Mesenchymal stem cell (in vitro differentiated cells and primary cell): ENCODE measurements at regions not wholly inside any gene's neighbourhood (a gene's known extent, or its start where the extent isn't known, plus 50 kb on each side); places are given as distances from the start of the nearest gene placed in this dataset.
A peak's percentile ranks its signal among the peaks of the same experiment; 100 is the strongest.

Experiments used
- DNase-seq: peaks from one replicate; pipeline ENCODE4 v3.0.0-alpha.2; 2013
- H2AFZ ChIP-seq: one replicate; pipeline ENCODE4 v1.6.1; 2013; ENCODE audit warnings: low read depth, mild to moderate bottlenecking, control low read depth, inconsistent platforms, low read length, moderate library complexity
- H2AK5ac ChIP-seq: 2 replicates; pipeline ENCODE4 v1.6.1; 2013; ENCODE audit warnings: low read length, moderate library complexity, mild to moderate bottlenecking, inconsistent platforms; ENCODE audit not compliant: severe bottlenecking
- H2BK120ac ChIP-seq: one replicate; pipeline ENCODE4 v1.6.1; 2013; ENCODE audit warnings: low read depth, mild to moderate bottlenecking, inconsistent platforms, low read length, moderate library complexity
- H2BK12ac ChIP-seq, 2 experiments: one replicate each; pipeline ENCODE4 v1.6.1; 2013; ENCODE audit warnings: inconsistent platforms in 2 of 2, low read length in 2 of 2, mild to moderate bottlenecking in 2 of 2, moderate library complexity in 2 of 2, control low read depth in 1 of 2
- H2BK15ac ChIP-seq: one replicate; pipeline ENCODE4 v1.6.1; 2013; ENCODE audit warnings: mild to moderate bottlenecking, low read depth, inconsistent platforms; ENCODE audit not compliant: poor library complexity, severe bottlenecking
- H2BK5ac ChIP-seq: 2 replicates; pipeline ENCODE4 v1.6.1; 2013; ENCODE audit warnings: low read depth, mild to moderate bottlenecking, low read length, control low read depth, inconsistent platforms; ENCODE audit not compliant: poor library complexity, severe bottlenecking
- H3K14ac ChIP-seq, 2 experiments: one replicate each; pipeline ENCODE4 v1.6.1; 2013; ENCODE audit warnings: inconsistent platforms in 2 of 2, low read length in 2 of 2, control low read depth in 1 of 2, mild to moderate bottlenecking in 1 of 2, moderate library complexity in 1 of 2
- H3K18ac ChIP-seq, 2 experiments: one replicate each; pipeline ENCODE4 v1.6.1; 2013; ENCODE audit warnings: inconsistent platforms in 2 of 2, low read length in 2 of 2, control low read depth in 1 of 2, low read depth in 1 of 2, mild to moderate bottlenecking in 1 of 2
- H3K23ac ChIP-seq, 2 experiments: one replicate each; pipeline ENCODE4 v1.6.1; 2013; ENCODE audit warnings: inconsistent platforms in 2 of 2, low read length in 2 of 2, mild to moderate bottlenecking in 2 of 2, moderate library complexity in 2 of 2, control low read depth in 1 of 2
- H3K27ac ChIP-seq: 2 replicates; pipeline ENCODE4 v1.5.1; 2013; ENCODE audit warnings: mild to moderate bottlenecking, moderate library complexity, low read length, control low read depth, inconsistent platforms; ENCODE audit not compliant: poor library complexity, severe bottlenecking
- H3K27me3 ChIP-seq, 2 experiments: 2 replicates each; pipeline versions ENCODE4 v1.6.1 to v1.7.0; 2013; ENCODE audit warnings: low read length in 2 of 2, mild to moderate bottlenecking in 2 of 2, moderate library complexity in 2 of 2, control low read depth in 1 of 2, inconsistent platforms in 1 of 2; ENCODE audit not compliant: control insufficient read depth in 1 of 2, insufficient read depth in 1 of 2
- H3K36me3 ChIP-seq, 2 experiments: 2 replicates each; pipeline versions ENCODE4 v1.6.1 to v1.7.0; 2013; ENCODE audit warnings: low read length in 2 of 2, control low read depth in 1 of 2, inconsistent platforms in 1 of 2, low read depth in 1 of 2, mild to moderate bottlenecking in 1 of 2; ENCODE audit not compliant: insufficient read depth in 2 of 2, control insufficient read depth in 1 of 2
- H3K4ac ChIP-seq, 2 experiments: one replicate each; pipeline ENCODE4 v1.6.1; 2013; ENCODE audit warnings: inconsistent platforms in 2 of 2, low read length in 2 of 2, mild to moderate bottlenecking in 2 of 2, moderate library complexity in 2 of 2, control low read depth in 1 of 2, low read depth in 1 of 2
- H3K4me1 ChIP-seq: 2 replicates; pipeline ENCODE4 v1.6.1; 2013; ENCODE audit warnings: low read depth, low read length, control low read depth; ENCODE audit not compliant: control insufficient read depth, insufficient read depth
- H3K4me2 ChIP-seq: 2 replicates; pipeline ENCODE4 v1.6.1; 2013; ENCODE audit warnings: low read length, mild to moderate bottlenecking, inconsistent platforms; ENCODE audit not compliant: poor library complexity, severe bottlenecking
- H3K4me3 ChIP-seq, 2 experiments: 2 replicates each; pipeline versions ENCODE4 v1.5.1 to v1.7.0; 2013; ENCODE audit warnings: low read length in 2 of 2, mild to moderate bottlenecking in 2 of 2, control low read depth in 1 of 2, low read depth in 1 of 2; ENCODE audit not compliant: insufficient read depth in 1 of 2
- H3K79me1 ChIP-seq: replicated peaks from 2 replicates; pipeline ENCODE4 v1.6.1; 2013; ENCODE audit warnings: mild to moderate bottlenecking, control low read depth, low read length, inconsistent platforms; ENCODE audit not compliant: poor library complexity, severe bottlenecking
- H3K9ac ChIP-seq: 2 replicates; pipeline ENCODE4 v1.7.0; 2013; ENCODE audit warnings: mild to moderate bottlenecking, low read length, moderate library complexity
- H3K9me3 ChIP-seq: 2 replicates; pipeline ENCODE4 v1.7.0; 2013; ENCODE audit warnings: mild to moderate bottlenecking, low read length; ENCODE audit not compliant: control insufficient read depth
- H4K8ac ChIP-seq: one replicate; pipeline ENCODE4 v1.6.1; 2013; ENCODE audit warnings: inconsistent platforms, mild to moderate bottlenecking, low read length, moderate library complexity
- H4K91ac ChIP-seq: one replicate; pipeline ENCODE4 v1.6.1; 2013; ENCODE audit warnings: mild to moderate bottlenecking, low read length, inconsistent platforms
- WGBS: methylation state at CpG from one replicate; pipeline ENCODE4 v1.1.7; 2013; ENCODE audit warnings: mixed read lengths; 5-methylcytosine and 5-hydroxymethylcytosine counted together

GRCh38 chrX:11954176-11954575 is 184.1 kb upstream of the FRMPD4 start:
- peaks cover 2% of the 10 kb centered on the region for H3K4me1 ChIP-seq
- DNase-seq = peak; percentile 34
- no peak overlapping the region for H2BK120ac ChIP-seq
- H4K91ac ChIP-seq = no peak overlapping the region
- H2BK5ac ChIP-seq = no peak overlapping the region
- 28% methylated on average over 3 of the region's 3 CpGs for WGBS
- H2AFZ ChIP-seq = no peak overlapping the region
- H3K27me3 ChIP-seq = no peaks in the 10 kb centered on the region
- no peak overlapping the region for H4K8ac ChIP-seq
- H3K14ac ChIP-seq = no peak overlapping the region
- H3K4me3 ChIP-seq = no peak overlapping the region
- H2BK12ac ChIP-seq = no peak overlapping the region
- H3K23ac ChIP-seq = no peak overlapping the region
- no peaks in the 10 kb centered on the region for H3K9me3 ChIP-seq
- peak overlapping the region; percentile 81 for H3K27ac ChIP-seq
- H3K79me1 ChIP-seq = no peaks in the 10 kb centered on the region
- no peak overlapping the region for H3K9ac ChIP-seq
- no peak overlapping the region for H3K4me2 ChIP-seq
- H3K18ac ChIP-seq = no peak overlapping the region
- no peak overlapping the region for H2AK5ac ChIP-seq
- H2BK15ac ChIP-seq = no peak overlapping the region
- no peak overlapping the region for H3K4ac ChIP-seq
- H3K36me3 ChIP-seq = no peaks in the 10 kb centered on the region

DNA sequence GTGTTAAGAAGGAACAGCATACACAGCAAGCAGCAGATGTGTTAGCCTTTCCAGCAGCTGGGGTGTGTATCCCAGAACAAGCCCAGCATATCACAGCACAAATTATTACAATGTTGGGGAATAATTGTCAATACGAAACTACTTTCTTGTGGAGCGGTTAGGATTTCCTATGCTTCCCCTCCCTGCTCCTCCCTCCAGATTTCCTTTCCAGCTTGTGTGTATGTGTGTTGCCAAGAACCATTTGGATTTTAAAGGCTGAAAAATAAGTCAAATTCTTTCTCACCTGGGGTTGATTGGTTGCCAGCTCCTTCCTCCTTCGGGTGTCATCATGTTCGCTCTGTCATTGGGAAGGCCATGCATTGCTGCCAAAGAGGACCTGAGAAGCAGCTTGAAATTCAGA is 178.2 kb upstream of the FRMPD4 start:
- Histone ChIP-seq H3K4ac (no peak overlapping the region), H3K27ac (no peak overlapping the region), H3K4me3 (no peak overlapping the region), H3K23ac (no peak overlapping the region), H3K9me3 (no peaks in the 10 kb centered on the region), H2BK120ac (no peak overlapping the region), H2BK5ac (no peak overlapping the region), H2AK5ac (no peak overlapping the region), H3K79me1 (no peaks in the 10 kb centered on the region), H3K36me3 (no peaks in the 10 kb centered on the region), H3K27me3 (no peaks in the 10 kb centered on the region), H3K14ac (no peak overlapping the region), H4K91ac (no peak overlapping the region), H3K9ac (no peak overlapping the region), H4K8ac (no peak overlapping the region), H3K18ac (no peak overlapping the region), H2BK15ac (no peak overlapping the region), H2AFZ (no peak overlapping the region), H3K4me1 (peaks cover 3% of the 10 kb centered on the region), H2BK12ac (no peak overlapping the region), H3K4me2 (no peak overlapping the region)
- DNase-seq = no peak
- 100% methylated on average over 2 of the region's 4 CpGs for WGBS

DNA sequence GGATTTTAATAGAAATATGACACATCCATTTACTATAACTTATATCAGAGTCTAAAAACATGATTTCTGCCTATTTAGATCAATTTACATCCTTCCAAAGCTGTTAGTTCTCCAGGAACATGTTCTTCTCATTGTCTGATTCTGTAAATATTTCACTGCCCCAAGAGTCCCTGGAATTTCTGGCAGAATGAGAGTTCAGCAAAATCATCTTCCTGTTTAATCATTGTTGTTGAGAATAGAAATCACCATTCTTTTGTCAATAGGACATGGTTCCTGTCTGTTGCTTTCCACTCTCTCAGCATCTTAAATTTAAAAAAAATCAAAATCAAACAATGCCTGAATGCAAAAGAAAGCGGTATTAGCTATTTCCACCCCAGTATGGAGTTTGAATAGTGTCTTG is 172.8 kb upstream of the FRMPD4 start:
- no peak overlapping the region for H3K4ac ChIP-seq
- no peak overlapping the region for H3K4me3 ChIP-seq
- no peak overlapping the region for H3K23ac ChIP-seq
- WGBS = no CpG with 5 or more reads among the region's 1 CpG
- DNase-seq = no peak
- no peaks in the 10 kb centered on the region for H3K79me1 ChIP-seq
- no peak overlapping the region for H2BK5ac ChIP-seq
- no peak overlapping the region for H2BK15ac ChIP-seq
- H2AK5ac ChIP-seq = no peak overlapping the region
- no peaks in the 10 kb centered on the region for H3K9me3 ChIP-seq
- peak overlapping the region; percentile 80 for H3K27ac ChIP-seq
- no peak overlapping the region for H3K9ac ChIP-seq
- no peak overlapping the region for H3K18ac ChIP-seq
- no peak overlapping the region for H3K14ac ChIP-seq
- H4K91ac ChIP-seq = no peak overlapping the region
- H3K4me1 ChIP-seq = peaks cover 4% of the 10 kb centered on the region
- no peak overlapping the region for H4K8ac ChIP-seq
- H3K36me3 ChIP-seq = no peaks in the 10 kb centered on the region
- H3K27me3 ChIP-seq = no peaks in the 10 kb centered on the region
- H2BK120ac ChIP-seq = no peak overlapping the region
- H3K4me2 ChIP-seq = no peak overlapping the region
- no peak overlapping the region for H2AFZ ChIP-seq
- no peak overlapping the region for H2BK12ac ChIP-seq

GRCh38 chrX:11967986-11968869 is 170.0 kb upstream of the FRMPD4 start:
- DNase-seq = no peak
- Histone ChIP-seq H3K4ac (no peak overlapping the region), H2BK12ac (no peak overlapping the region), H3K18ac (no peak overlapping the region), H4K91ac (no peak overlapping the region), H3K14ac (no peak overlapping the region), H2BK5ac (no peak overlapping the region), H3K4me2 (no peak overlapping the region), H2AFZ (no peak overlapping the region), H3K23ac (no peak overlapping the region), H3K79me1 (no peaks in the 10 kb centered on the region), H3K27ac (peak overlapping the region; percentile 34), H3K9ac (no peak overlapping the region), H3K36me3 (no peaks in the 10 kb centered on the region), H3K9me3 (no peaks in the 10 kb centered on the region), H3K4me1 (peaks cover 1% of the 10 kb centered on the region), H2BK15ac (no peak overlapping the region), H3K4me3 (no peak overlapping the region), H2BK120ac (no peak overlapping the region), H3K27me3 (no peaks in the 10 kb centered on the region), H4K8ac (no peak overlapping the region), H2AK5ac (no peak overlapping the region)
- 86% methylated on average over 4 of the region's 6 CpGs for WGBS
